HFF-Myc (cell line): ENCODE measurements at regions not wholly inside any gene's neighbourhood (a gene's known extent, or its start where the extent isn't known, plus 50 kb on each side); places are given as distances from the start of the nearest gene placed in this dataset.

ENCODE experiments used
- DNase-seq: peaks from one replicate; pipeline ENCODE4 v3.0.0-alpha.2; 2011; ENCODE audit warnings: low read depth; ENCODE audit errors: extremely low read depth
- H3K4me3 ChIP-seq: replicated peaks from 2 replicates; pipeline ENCODE4 v1.5.1; 2011; ENCODE audit warnings: low read depth, mild to moderate bottlenecking, control low read depth, low read length
- TF ChIP-seq, protein P1 (sequence below): IDR thresholded peaks from 2 replicates; pipeline ENCODE4 v1.5.1; 2012; ENCODE audit warnings: mild to moderate bottlenecking, low read depth, low read length, control low read depth; ENCODE audit errors: missing control alignments

DNA sequence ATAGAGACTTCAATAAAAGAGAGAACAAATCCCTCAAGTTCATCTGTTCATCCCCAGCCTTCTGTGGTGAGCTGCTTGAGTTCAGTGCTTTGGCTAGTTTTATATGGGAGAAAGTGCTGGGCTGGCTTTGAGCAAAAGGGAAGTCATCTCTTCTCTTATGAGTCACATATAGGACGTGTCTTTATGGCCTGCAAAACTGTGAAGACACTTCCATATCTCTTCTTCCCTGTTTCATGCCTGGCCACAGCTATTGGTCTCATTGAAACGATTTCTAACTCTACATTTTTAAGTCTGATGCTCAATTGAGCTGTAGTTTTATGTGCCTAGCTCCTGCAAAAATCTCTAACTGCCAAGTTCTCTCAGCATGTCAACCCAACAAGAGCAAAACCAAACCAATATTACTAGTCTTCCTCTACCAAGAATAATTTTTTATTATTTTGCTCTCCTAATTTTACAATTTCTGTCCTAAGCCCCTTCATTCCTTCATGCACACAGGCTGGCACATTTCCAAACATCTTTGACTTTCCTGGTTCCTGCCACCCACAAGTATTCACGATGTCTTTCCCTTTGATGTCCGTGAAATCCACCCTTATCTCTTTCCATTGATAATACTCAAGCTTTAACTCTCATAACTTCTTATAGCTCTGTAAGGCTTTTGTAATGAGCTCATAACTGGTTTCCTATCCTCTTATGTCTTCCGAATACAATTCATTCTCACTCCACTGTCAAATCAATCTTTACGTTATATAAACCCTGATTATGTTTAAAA is 165.3 kb downstream of the BTC start:
- TF ChIP-seq, protein P1, sequence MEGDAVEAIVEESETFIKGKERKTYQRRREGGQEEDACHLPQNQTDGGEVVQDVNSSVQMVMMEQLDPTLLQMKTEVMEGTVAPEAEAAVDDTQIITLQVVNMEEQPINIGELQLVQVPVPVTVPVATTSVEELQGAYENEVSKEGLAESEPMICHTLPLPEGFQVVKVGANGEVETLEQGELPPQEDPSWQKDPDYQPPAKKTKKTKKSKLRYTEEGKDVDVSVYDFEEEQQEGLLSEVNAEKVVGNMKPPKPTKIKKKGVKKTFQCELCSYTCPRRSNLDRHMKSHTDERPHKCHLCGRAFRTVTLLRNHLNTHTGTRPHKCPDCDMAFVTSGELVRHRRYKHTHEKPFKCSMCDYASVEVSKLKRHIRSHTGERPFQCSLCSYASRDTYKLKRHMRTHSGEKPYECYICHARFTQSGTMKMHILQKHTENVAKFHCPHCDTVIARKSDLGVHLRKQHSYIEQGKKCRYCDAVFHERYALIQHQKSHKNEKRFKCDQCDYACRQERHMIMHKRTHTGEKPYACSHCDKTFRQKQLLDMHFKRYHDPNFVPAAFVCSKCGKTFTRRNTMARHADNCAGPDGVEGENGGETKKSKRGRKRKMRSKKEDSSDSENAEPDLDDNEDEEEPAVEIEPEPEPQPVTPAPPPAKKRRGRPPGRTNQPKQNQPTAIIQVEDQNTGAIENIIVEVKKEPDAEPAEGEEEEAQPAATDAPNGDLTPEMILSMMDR: no peak
- H3K4me3 ChIP-seq: no peak overlapping the region
- DNase-seq: no peak

DNA sequence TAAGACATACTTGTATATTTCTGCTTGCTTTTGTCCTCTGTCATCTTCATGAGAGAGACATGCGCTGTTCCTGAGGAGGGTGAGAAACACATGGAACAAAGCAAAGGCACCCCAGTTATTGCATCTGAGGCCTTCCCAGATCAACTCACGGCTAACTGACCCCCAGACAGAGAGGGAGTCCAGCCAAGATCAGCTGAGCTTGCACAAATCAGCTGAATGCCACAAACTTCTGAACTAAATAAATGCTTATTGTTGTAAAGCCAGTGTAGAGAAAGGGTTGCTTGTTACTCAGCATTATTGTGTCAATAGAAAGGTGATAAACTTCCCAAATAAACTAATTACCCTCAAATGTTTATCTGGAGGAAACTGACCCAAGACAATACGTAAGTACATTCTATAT is 163.8 kb downstream of the BTC start:
- H3K4me3 ChIP-seq: no peak overlapping the region
- DNase-seq: no peak
- TF ChIP-seq, protein P1: no peak

DNA sequence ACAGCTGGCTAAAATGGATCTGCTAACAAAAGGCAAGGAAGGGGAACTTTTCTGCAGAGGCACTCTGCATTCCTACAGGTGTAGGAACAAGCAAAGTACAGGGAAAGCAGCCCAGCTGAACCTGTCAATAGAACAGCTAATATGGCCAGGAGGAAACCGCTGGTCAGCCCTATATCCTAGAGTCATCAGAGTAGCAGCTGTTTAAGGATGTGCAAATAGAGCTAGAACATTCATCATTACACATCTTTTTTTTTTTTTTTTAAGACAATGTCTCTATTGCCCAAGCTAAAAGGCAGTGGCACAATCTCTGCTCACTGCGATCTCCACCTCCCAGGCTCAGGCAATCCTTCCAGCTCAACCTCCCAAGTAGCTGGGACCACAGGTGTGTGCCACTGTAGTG is 163.0 kb downstream of the BTC start:
- TF ChIP-seq, protein P1: no peak
- DNase-seq: no peak

DNA sequence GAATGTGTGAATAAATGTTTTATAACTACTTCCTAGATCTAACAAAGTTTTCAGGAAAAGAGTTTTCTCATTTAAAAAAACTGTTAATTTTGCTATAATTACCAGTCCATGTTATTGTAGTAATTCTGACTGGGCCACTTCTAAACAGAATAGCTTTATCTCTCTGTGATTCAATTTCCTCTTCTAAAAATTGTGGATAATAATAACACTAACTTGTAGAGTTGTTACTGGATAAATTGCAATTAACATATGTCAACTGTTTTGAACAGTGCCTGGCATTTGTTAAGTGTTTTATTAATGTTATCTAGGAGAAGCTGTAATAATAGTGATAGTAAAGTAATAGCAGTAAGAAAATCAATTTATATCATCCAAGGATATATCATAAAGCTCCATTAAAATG is 162.3 kb downstream of the BTC start:
- TF ChIP-seq, protein P1: no peak
- H3K4me3 ChIP-seq: no peak overlapping the region
- DNase-seq: no peak

More for the DNA sequence above, 163.0 kb downstream of the BTC start:
- H3K4me3 ChIP-seq: no peak overlapping the region

DNA sequence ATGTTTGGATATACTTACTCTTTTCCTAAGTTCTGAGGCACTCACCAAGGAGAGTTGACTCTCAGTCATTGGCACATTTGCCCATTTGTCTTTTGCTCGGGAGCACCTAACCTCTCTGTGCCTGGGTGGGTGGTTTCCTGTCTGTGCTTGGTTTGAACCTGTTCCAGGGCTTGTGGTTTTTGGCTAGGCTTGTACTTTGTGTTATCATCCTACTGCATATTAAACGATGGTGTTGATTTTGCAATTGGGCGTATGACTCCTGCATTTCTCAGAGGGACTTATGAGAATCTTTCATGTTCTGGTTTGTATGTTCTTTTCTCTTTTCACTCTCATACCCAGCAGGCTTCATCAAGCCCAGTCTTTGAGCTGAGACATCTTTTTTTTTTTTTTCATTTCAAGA is 161.7 kb downstream of the BTC start:
- peak; percentile 86 for DNase-seq
- TF ChIP-seq, protein P1: no peak
- no peak overlapping the region for H3K4me3 ChIP-seq

DNA sequence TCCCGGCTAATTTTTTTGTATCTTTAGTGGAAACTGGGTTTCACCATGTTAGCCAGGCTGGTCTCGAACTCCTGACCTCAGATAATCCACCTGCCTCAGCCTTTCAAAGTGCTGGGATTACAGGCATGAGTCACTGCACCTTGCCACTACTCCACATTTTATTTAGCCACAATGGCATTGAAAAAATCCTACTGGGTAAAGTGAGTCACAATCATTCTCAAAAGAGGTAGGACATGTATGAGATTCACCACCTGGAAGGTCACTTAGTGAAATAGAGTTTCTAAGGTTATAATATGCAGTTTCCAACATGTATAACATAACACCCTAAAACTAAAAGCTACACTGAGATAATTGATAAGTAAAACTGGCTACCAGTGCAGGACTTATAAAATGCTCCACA is 159.2 kb downstream of the BTC start:
- H3K4me3 ChIP-seq: no peak overlapping the region
- TF ChIP-seq, protein P1: no peak
- no peak for DNase-seq
